ENCODE measurements at regions not wholly inside any gene's neighbourhood (a gene's known extent, or its start where the extent isn't known, plus 50 kb on each side); places are given as distances from the start of the nearest gene placed in this dataset.
"Not testable (repeated sequence)": the region's sequence is repeated elsewhere in the genome, so short reads cannot be mapped to it uniquely, and the experiment has no call there.

- no peak for DNase-seq (ENCODE audit: low read depth, low spot score)
These were observed 655.0 kb downstream of the RWDD3 start for GRCh38 chr1:95888941-95889390.

GRCh38 chr1:95889400-95889799 is 655.4 kb downstream of the RWDD3 start:
- no peak for DNase-seq (ENCODE audit: low read depth, low spot score)

- no peak for DNase-seq (ENCODE audit: low read depth, low spot score)
These were observed 659.9 kb downstream of the RWDD3 start for GRCh38 chr1:95893921-95894320.

GRCh38 chr1:95903060-95903459 is 669.0 kb downstream of the RWDD3 start:
- no peak for DNase-seq (ENCODE audit: low read depth, low spot score)

GRCh38 chr1:95905818-95906395 is 671.9 kb downstream of the RWDD3 start:
- no peak for DNase-seq (ENCODE audit: low read depth, low spot score)

GRCh38 chr1:95911739-95912138 is 677.7 kb downstream of the RWDD3 start:
- DNase-seq (ENCODE audit: low read depth, low spot score), result not testable (repeated sequence)

- no peak for DNase-seq (ENCODE audit: low read depth, low spot score)
These were observed 682.6 kb downstream of the RWDD3 start for GRCh38 chr1:95916616-95917015.

GRCh38 chr1:95924684-95925083 is 690.7 kb downstream of the RWDD3 start:
- DNase-seq (ENCODE audit: low read depth, low spot score), result no peak

- no peak for DNase-seq (ENCODE audit: low read depth, low spot score)
These were observed 692.3 kb downstream of the RWDD3 start for GRCh38 chr1:95926331-95926730.

- no peak for DNase-seq (ENCODE audit: low read depth, low spot score)
These were observed 693.1 kb downstream of the RWDD3 start for GRCh38 chr1:95927061-95927460.

GRCh38 chr1:95935719-95936118 is 701.7 kb downstream of the RWDD3 start:
- DNase-seq (ENCODE audit: low read depth, low spot score), result no peak

GRCh38 chr1:95941121-95941798 is 707.2 kb downstream of the RWDD3 start:
- no peak for DNase-seq (ENCODE audit: low read depth, low spot score)

GRCh38 chr1:95948023-95948422 is 714.0 kb downstream of the RWDD3 start:
- DNase-seq (ENCODE audit: low read depth, low spot score), result no peak

- no peak for DNase-seq (ENCODE audit: low read depth, low spot score)
These were observed 717.5 kb downstream of the RWDD3 start for GRCh38 chr1:95951371-95952102.

GRCh38 chr1:95953015-95953414 is 719.0 kb downstream of the RWDD3 start:
- peak; percentile 12 for DNase-seq (ENCODE audit: low read depth, low spot score)

- no peak for DNase-seq (ENCODE audit: low read depth, low spot score)
These were observed 720.6 kb downstream of the RWDD3 start for GRCh38 chr1:95954585-95954984.

GRCh38 chr1:95956215-95956614 is 722.2 kb downstream of the RWDD3 start:
- DNase-seq (ENCODE audit: low read depth, low spot score), result no peak

- DNase-seq (ENCODE audit: low read depth, low spot score), result no peak
These were observed 723.7 kb downstream of the RWDD3 start for GRCh38 chr1:95957748-95958147.

- no peak for DNase-seq (ENCODE audit: low read depth, low spot score)
These were observed 732.9 kb downstream of the RWDD3 start for GRCh38 chr1:95966866-95967265.

GRCh38 chr1:95974586-95974985 is 740.6 kb downstream of the RWDD3 start:
- no peak for DNase-seq (ENCODE audit: low read depth, low spot score)

GRCh38 chr1:95982711-95983110 is 738.9 kb upstream of the PTBP2 start:
- no peak for DNase-seq (ENCODE audit: low read depth, low spot score)

- no peak for DNase-seq (ENCODE audit: low read depth, low spot score)
These were observed 737.8 kb upstream of the PTBP2 start for GRCh38 chr1:95983831-95984230.
